Stimulated activated naive CD4-positive, alpha-beta T cell treated with Interleukin-2 at 50 U/mL for 16 hours (primary cell): ENCODE measurements at regions not wholly inside any gene's neighbourhood (a gene's known extent, or its start where the extent isn't known, plus 50 kb on each side); places are given as distances from the start of the nearest gene placed in this dataset.

Source experiments
- DNase-seq: peaks from one replicate; lab custom pipeline; 2025; lab: John Stamatoyannopoulos, UW

DNA sequence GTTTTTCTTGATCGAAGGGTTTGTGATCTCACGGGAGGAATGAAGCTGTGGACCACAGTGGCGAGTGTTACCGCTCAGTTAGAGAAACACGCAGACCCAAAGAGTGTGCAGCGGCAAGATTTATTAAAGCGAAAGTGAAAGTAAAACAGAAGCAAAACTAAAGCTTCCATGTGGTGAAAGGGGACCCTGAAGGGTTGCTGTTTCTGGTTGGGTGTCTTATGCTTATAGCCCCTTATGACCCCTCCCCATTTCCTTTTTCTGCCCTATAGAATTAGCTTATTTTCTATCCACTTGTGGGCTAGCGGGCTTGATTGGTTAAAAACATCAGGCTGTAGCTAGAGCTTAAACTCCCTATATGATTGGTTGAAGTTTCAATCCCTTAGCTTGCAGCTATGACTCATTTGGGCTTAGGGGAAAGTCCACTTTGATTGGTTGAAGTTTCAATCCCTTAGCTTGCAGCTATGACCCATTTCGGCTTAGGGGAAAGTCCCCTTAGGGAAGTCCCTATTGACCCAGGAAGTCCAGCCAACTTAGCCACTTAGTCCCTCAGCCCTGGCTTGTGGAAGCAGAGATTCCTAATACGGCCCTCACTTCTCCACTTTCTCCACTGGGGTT is 171.2 kb upstream of the NWD2 start:
- no peak for DNase-seq

DNA sequence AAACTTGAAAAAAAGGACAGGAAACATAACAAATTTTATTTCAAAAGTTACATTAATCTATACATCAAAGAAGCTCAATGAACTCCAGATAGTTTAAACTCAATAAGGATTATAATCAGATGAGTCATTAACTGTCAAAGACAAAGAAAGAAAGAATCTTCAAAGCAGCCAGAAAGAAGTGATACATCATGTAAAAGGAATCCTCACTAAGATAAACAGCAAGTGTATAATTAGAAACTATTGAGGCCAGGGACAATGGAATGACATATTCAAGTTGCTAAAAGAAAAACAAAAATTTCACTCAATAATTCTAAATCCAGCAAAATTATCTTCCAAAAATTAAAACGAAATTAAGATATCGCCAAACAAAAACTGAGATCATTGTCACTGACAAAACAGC is 161.6 kb upstream of the NWD2 start:
- DNase-seq, result no peak

DNA sequence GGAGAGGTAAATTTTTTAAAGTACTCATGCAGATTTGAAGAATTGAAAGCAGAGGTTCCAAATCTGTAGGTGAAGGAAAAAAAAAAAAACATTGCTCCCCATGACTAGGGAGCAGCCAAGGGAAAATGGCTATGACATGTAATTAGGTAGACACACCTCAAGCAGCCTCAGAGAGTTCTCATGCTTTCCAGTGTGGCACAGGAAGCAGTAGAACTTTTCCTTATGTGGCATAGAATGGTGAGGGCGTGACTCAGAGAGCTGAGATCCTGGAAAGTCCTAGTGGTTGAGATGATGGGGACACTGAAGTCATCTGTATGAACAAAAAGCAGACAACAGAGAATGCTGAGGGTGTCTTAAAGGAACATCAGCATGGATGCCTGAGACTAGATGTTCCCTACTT is 148.6 kb upstream of the NWD2 start:
- no peak for DNase-seq

DNA sequence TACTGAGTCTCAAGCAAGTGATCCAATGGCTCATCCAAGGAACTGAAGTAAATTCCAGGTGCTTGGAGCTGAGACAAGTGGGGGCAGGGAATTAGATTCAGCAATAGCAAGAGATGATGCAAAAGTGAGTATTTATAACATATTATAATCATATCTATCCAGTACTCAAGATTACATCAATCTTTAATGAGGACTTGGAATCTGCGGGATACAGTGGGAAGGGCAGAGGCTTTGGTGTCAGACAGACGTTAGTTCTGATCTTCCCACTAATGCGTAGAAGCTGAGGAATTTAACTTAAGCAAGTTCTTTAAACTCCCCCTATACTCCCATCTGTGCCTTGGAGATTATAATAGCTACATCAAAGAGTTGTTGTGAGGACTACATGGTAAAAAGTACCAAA is 143.4 kb upstream of the NWD2 start:
- no peak for DNase-seq

DNA sequence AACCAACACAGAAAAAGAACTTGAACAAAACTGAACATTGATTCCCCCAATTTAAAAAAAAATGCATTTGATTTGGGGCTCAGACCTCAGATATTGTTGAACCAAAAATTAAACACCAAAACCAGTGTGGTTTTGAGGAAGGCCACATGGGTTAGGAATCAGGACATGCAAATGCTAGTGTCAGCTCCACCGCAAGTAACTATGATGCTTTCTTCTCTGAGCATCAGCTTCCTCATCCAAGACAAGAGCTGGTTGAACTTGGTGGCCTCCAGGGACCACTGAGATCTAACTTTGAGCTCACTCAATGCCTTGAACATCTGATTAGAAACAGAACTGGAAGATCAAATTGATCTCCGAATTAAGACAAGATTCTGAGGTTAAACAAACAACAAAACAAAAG is 142.9 kb upstream of the NWD2 start:
- no peak for DNase-seq

DNA sequence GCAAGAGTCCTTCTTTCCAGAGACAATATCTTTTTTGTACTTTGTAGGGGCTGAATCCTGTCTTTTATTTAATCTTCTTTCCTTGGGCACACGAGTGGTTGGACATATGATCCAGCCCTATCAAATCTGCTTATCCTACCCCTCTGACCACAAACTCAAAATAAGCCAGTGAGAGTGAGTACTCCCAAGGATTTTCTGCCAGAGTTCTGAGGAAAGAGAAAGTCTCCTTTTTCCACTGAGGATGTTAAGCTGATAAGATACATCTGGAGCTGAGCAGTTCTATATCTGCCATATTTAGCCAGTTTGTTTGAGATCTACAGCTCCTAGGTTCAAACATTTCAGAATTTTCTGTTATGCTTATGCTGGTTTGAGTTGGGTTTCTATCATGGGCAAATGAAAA is 134.8 kb upstream of the NWD2 start:
- no peak for DNase-seq

DNA sequence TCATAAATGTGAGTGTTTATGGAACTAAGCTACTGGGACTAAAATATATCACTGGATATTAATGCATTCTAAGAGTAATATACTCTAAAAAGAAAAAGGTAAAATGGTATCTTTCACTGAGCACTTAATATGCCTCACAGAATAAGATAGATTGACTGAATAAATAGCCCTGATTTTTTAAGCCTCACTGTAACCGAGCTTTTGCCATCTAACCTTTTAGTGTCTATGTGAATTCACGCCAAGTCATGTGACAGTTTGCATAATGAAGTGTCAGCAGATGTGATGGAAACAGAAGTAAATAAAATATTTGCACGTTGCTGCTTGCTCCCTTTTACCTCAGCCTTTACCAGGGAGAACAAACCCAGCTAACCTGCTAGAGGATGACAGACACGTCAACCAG is 119.7 kb upstream of the NWD2 start:
- DNase-seq, result no peak

DNA sequence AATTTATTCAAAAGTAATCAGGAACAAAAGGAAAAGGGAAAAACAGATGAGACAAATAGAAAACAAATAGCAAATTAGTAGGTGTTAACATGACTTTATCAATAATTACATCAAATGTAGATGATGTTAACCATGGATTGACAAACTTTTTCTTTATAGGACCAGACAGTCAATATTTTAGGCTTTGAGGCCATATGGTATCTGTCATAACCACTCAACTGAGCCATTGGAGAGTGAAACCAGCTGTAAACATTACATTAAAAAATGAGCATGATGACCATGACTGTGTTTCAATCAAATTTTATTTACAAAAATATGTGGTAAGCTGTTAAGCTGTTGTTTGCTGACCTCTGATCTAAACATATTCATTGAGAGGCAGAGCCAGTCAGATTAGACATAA is 118.5 kb upstream of the NWD2 start:
- DNase-seq, result no peak

DNA sequence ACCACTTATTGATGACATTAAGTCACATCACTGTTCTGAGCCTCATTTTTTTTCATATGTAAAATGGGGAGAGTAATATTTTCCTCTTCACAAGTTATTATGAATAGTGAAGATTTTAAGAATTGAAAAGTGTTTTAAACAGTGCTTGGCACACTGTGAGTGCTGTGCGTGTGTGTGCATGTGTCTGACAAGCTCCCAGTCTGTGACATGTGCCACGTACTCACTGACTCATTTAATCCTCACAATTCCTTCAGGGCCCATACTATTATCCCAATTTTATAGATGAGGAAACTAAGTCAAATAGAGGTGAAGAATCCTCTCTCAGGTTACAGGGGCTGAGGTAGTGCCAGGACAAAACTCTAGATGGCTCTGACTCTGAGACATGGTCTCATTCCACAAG is 114.1 kb upstream of the NWD2 start:
- no peak for DNase-seq

DNA sequence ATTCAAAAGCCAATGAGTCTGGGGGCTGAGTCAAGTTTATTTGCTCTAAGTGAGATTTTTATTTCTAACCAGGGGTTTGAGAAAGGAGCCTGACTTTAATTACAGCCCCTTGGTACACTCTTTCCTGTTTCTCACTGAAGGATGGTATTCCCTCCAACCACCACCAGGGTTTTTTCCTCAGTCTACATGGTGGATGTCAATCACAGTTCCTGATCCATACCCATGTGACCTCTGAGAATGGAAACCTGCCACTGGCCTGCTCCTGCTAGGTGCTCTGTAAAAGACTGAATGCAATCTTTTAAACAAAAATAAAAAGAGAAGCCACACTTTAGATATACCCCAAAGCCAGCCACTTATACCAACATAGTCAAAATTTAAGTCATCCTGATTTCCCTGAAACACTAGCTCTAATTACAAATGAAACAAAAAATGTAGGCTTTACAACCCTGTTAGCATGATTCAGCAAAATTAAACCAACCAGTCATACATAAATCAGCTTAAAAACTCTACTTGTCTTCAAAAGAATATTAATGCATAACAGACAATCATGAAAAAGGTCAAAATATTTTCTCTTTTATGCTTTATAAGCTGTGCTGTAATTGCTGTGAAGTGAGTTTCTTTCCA is 112.1 kb upstream of the NWD2 start:
- no peak for DNase-seq

DNA sequence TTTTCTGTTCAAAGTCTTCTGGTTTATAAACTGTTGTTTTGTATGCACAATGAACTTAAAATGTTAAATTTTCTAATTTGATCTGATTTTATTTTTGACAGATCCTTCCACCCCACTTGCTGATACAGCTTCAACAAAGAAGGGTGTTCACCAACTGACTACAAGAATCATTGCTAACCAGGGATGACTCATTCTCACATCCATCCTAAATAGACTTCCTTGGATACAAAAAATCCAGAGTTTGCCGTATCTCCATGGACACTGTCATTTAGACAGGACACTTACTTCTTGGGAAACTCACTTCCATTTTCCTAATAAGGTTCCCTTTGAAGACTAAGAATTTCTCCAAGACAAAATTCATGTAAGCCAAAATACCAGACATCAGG is 111.6 kb upstream of the NWD2 start:
- DNase-seq, result no peak

DNA sequence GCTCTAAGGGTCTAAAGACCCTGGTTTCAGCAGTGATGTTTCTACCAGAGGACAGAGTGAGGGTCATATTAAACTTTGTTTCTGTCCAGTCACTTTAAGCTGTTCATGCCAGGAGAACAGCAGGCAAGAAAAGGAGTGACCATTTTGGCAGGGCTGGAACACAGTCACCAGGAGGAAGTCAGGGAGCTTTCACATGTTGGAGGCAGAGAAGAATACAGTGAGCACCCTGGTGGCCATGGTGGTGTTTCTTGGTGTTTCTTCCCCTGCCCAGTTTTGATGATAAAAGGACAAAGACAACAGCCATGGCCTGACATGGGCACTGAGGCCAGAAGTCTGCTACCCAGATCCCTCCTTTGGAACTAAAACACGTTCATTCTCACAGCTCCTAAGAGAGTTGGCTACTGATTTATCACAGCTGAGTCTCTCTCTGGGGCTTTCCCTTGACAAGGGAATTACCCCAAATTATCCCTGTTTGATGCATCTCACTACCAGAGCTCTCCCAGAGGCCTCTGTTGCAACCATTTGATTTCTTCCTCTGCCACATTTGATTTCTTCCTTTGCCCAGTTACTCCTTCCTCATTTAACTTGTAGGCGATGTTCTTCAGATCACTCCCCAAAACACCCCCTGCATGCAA is 106.4 kb upstream of the NWD2 start:
- no peak for DNase-seq

DNA sequence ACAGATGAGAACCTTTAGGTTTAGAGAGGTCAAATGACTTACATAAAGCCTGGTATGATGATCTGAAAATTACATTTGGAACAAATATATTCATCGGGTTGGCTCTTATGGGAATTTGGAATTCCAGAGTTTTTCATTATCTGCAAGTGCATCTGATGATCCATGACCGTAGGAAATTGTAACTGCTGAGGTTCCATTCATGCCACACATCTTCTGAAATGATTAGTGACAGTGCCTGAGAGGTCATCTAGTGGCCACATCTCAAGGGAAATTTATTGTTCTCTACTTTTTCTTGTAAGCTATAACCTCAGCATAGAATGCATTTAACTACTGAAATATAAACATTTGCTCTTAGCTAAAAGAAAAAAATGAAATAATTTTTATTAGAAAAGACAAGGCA is 105.8 kb upstream of the NWD2 start:
- DNase-seq, result no peak

DNA sequence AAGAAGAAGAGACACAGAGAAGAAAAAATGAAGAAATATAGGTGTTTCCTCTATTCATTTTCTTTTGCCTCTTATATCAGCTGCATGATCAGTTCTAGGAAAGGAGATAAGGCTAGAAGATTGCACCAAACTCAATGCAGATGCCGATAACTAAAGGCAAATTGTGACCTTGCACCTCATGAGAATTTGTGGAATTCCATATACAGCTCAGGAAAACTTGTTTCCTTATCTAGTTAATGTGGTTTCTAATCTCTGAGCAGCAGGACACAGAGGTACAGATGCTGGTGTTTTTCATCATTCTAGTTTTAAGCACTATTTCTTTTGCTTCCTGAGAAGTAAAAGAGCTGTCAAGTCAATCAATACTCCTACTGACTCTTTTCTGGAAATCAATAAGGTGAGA is 104.6 kb upstream of the NWD2 start:
- no peak for DNase-seq

DNA sequence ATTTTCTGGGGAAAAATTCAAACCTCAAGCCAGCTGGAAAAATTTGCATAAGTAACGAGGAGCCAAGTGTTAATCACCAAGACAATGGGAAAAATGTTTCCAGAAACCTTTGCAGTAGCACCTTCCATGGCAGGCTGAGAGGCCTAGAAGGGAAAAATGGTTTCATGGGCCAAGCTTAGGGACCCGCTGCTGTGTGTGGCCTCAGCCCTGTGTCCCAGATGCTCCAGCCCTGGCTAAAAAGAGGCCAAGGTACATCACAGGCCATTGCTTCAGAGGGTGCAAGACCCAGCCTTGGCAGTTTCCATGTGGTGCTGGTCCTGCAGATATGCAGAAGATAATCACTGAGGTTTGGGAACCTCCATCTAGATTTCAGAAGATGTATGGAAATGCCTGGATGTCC is 98.3 kb upstream of the NWD2 start:
- no peak for DNase-seq

DNA sequence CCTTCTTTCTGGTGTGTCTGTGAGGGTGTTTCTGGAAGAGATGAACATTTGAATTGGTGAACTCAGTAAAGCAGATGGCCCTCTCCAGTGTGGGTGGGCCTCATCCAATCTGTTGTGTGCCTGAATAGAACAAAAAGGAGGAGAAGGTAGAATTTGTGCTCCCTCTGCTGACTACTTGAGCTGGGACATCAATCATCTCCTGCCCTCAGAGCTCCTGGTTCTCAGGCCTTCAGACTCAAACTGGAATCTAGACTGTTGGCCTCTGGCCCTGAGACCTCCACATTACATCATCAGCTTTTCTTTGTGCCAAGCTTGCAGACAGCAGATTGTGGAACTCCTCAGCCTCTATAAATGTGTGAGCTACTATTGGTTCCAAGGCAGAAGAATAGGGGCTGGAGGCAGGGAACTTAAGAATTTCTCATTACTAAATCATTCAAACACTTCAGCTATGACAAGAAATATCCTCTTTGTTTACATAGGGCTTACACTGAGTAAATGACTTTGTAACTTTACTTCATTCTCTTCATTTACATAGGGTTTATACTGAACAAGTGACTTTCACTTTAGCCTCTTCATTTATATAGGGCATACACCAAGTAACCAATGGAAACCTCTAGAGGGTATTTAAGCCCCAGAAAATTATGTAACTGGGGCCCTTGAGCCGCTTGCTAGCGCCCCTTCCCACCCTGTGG is 86.9 kb upstream of the NWD2 start:
- no peak for DNase-seq

DNA sequence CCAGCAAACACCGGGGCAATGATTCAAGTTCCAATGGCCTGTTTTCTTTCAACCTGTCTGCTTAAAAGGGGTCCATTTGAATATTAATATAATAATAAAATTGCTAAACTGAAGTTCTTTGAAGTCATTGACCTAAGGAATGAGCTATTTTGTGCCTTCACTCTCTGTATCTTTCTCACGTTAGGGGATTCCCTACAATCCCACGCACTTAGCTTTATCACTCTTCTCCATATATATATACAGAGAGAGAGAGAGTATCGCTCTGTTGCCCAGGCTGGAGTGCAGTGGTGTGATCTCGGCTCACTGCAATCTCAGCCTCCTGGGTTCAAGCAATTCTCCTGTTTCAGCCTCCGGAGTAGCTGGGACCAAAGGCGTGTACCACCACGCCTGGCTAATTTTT is 83.9 kb upstream of the NWD2 start:
- DNase-seq, result no peak

DNA sequence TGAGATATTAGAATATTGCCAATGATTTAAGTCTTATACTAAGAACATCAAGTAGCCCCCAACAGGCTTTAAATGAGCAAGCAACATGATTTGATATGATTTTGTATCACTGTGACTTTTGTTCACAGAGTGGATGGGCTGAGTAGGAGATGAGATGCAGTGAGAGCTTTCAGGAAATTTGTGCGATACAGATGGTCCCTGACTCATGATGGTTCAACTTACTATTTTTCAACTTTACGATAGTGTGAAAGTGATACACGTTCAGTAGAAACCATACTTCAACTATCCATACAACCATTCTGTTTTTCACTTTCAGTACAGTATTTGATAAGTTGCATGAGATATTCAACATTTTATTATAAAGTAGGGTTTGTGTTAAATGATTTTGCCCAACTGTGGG is 78.7 kb upstream of the NWD2 start:
- DNase-seq, result no peak

DNA sequence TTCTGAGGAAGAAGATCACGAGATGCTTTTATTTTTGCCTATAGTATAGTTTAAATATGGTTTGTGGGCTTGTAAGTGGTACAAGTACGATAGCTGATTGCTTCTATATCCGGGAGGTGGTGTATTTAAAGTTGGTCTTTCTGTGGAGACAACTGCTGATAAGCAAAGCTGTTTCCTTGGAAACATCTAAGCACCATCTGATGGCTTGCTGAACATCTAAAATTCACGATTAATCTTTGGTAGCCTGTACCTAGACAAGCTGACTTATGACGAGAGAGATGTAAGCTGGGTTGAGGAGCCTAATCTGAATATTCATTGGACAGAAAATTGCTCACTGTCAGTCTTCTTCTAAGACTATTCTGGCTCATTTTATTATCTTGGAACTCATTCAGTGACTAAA is 74.6 kb upstream of the NWD2 start:
- DNase-seq, result no peak

DNA sequence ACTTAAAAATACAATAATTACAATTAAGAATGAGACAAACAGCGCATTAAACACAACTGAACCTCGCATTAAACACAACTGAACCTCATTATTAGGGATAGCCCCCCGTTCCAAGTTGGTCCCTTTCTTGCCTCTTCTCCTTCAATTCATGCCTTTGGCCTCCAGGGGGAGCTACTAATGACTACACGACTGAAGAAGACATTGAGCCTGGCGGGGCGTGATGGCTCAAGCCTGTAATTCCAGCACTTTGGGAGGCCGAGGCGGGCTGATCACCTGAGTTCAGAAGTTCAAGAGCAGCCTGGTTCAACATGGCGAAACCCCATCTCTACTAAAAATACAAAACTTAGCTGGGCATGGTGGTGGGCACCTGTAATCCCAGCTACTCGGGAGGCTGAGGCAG is 56.4 kb upstream of the NWD2 start:
- DNase-seq, result no peak
